GM21367 (cell line): ENCODE measurements at regions not wholly inside any gene's neighbourhood (a gene's known extent, or its start where the extent isn't known, plus 50 kb on each side); places are given as distances from the start of the nearest gene placed in this dataset.

Source experiments
- ATAC-seq: cut with Tn5 transposase; IDR thresholded peaks from one replicate; pipeline ENCODE4 v1.9.1; 2021; ENCODE audit not compliant: unreplicated experiment

GRCh38 chr16:59305850-59306249 is 571.7 kb upstream of the GOT2 start:
- ATAC-seq: no peak

GRCh38 chr16:59296888-59297287 is 562.8 kb upstream of the GOT2 start:
- no peak for ATAC-seq

GRCh38 chr16:59295993-59296736 is 562.0 kb upstream of the GOT2 start:
- no peak for ATAC-seq

- ATAC-seq: no peak
Measured at GRCh38 chr16:59295474-59295873, 561.4 kb upstream of the GOT2 start.

GRCh38 chr16:59290718-59291117 is 556.6 kb upstream of the GOT2 start:
- no peak for ATAC-seq

- no peak for ATAC-seq
Measured at GRCh38 chr16:59289151-59289550, 555.0 kb upstream of the GOT2 start.

GRCh38 chr16:59274141-59274540 is 540.0 kb upstream of the GOT2 start:
- ATAC-seq: no peak

- no peak for ATAC-seq
Measured at GRCh38 chr16:59263955-59264354, 529.8 kb upstream of the GOT2 start.

GRCh38 chr16:59260892-59261291 is 526.8 kb upstream of the GOT2 start:
- ATAC-seq: no peak

- ATAC-seq: no peak
Measured at GRCh38 chr16:59259950-59260319, 525.8 kb upstream of the GOT2 start.

- no peak for ATAC-seq
Measured at GRCh38 chr16:59259074-59259949, 525.2 kb upstream of the GOT2 start.

- no peak for ATAC-seq
Measured at GRCh38 chr16:59252317-59252716, 518.2 kb upstream of the GOT2 start.

GRCh38 chr16:59249011-59249410 is 514.9 kb upstream of the GOT2 start:
- ATAC-seq: no peak

- ATAC-seq: no peak
Measured at GRCh38 chr16:59242556-59242955, 508.4 kb upstream of the GOT2 start.

GRCh38 chr16:59238246-59238645 is 504.1 kb upstream of the GOT2 start:
- no peak for ATAC-seq

GRCh38 chr16:59236804-59237458 is 502.8 kb upstream of the GOT2 start:
- no peak for ATAC-seq

GRCh38 chr16:59224401-59224800 is 490.3 kb upstream of the GOT2 start:
- ATAC-seq: no peak

- no peak for ATAC-seq
Measured at GRCh38 chr16:59220011-59220410, 485.9 kb upstream of the GOT2 start.

- no peak for ATAC-seq
Measured at GRCh38 chr16:59216291-59216690, 482.2 kb upstream of the GOT2 start.

- ATAC-seq: no peak
Measured at GRCh38 chr16:59214455-59214854, 480.3 kb upstream of the GOT2 start.

GRCh38 chr16:59213952-59214351 is 479.8 kb upstream of the GOT2 start:
- ATAC-seq: no peak

- ATAC-seq: no peak
Measured at GRCh38 chr16:59212492-59213024, 478.4 kb upstream of the GOT2 start.
